GM12864 (cell line): ENCODE measurements at regions not wholly inside any gene's neighbourhood (a gene's known extent, or its start where the extent isn't known, plus 50 kb on each side); places are given as distances from the start of the nearest gene placed in this dataset.

ENCODE experiments used
- DNase-seq: peaks from one replicate; pipeline ENCODE4 v3.0.0-alpha.2; 2011; ENCODE audit warnings: low read depth
- H3K4me3 ChIP-seq: 2 replicates; pipeline ENCODE4 v1.5.1; 2011; ENCODE audit warnings: mild to moderate bottlenecking, low read depth, low read length, control low read depth
- TF ChIP-seq, protein P1 (sequence below): IDR thresholded peaks from 2 replicates; pipeline ENCODE4 v1.5.1; 2011; ENCODE audit warnings: low read depth, mild to moderate bottlenecking, moderate library complexity, low read length, control low read depth, inconsistent platforms; ENCODE audit errors: missing control alignments

DNA sequence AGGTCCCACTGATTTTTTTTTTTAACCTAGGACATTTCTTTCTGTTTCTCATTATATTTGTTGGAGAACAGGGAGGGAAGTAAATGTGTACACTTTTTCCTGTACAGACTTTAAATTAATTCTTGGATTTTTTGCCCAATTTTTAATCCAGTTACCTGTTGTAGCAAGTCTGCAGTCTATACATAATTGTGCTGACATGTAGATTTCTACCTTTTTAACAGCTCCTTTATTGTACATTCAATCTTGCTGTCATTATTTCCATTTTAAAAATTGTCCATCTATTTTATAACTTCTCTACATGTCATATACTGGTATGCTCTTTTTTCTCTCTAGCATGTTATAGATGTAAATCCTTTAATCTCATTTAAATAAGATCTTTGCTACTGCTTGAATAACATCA, 1838.7 kb upstream of the CDH9 start:
- DNase-seq: no peak
- TF ChIP-seq, protein P1, sequence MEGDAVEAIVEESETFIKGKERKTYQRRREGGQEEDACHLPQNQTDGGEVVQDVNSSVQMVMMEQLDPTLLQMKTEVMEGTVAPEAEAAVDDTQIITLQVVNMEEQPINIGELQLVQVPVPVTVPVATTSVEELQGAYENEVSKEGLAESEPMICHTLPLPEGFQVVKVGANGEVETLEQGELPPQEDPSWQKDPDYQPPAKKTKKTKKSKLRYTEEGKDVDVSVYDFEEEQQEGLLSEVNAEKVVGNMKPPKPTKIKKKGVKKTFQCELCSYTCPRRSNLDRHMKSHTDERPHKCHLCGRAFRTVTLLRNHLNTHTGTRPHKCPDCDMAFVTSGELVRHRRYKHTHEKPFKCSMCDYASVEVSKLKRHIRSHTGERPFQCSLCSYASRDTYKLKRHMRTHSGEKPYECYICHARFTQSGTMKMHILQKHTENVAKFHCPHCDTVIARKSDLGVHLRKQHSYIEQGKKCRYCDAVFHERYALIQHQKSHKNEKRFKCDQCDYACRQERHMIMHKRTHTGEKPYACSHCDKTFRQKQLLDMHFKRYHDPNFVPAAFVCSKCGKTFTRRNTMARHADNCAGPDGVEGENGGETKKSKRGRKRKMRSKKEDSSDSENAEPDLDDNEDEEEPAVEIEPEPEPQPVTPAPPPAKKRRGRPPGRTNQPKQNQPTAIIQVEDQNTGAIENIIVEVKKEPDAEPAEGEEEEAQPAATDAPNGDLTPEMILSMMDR: no peak
- H3K4me3 ChIP-seq: no peak overlapping the region

DNA sequence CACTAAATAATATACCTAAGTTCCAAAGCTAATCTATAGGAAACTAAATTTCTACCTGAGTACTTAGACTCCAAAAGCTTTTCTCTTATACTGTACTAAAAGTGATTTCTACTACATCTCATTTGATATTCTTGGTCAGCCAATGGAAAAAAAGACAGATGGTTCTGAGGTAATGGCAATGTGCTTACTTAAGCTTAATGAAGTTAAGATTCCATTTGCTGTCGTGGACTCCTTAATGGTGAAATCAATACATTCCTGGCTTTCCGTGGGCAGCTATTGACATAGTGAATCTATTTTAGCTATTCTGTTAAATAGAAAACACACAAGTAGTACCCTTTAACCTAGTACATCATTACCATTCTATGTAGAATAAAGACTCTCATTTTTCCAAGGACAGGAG, 1825.6 kb upstream of the CDH9 start:
- TF ChIP-seq, protein P1: no peak
- H3K4me3 ChIP-seq: no peak overlapping the region
- DNase-seq: no peak

DNA sequence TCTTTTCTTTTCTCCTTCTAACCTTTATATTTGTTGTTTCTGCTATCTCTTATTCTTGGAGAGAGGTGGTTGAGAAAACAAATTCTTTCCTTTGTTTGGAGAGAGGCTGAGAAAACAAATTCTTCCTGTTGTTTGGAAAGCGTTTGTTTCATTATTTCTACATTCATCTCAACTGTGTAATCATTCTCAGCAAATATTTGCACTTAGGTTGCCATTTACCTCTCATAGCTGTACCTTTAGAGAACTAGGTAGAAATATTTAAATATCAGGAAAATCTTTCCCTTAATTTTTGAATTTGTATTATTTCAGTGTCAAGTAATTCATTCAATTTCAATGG, 1824.4 kb upstream of the CDH9 start:
- DNase-seq: no peak

DNA sequence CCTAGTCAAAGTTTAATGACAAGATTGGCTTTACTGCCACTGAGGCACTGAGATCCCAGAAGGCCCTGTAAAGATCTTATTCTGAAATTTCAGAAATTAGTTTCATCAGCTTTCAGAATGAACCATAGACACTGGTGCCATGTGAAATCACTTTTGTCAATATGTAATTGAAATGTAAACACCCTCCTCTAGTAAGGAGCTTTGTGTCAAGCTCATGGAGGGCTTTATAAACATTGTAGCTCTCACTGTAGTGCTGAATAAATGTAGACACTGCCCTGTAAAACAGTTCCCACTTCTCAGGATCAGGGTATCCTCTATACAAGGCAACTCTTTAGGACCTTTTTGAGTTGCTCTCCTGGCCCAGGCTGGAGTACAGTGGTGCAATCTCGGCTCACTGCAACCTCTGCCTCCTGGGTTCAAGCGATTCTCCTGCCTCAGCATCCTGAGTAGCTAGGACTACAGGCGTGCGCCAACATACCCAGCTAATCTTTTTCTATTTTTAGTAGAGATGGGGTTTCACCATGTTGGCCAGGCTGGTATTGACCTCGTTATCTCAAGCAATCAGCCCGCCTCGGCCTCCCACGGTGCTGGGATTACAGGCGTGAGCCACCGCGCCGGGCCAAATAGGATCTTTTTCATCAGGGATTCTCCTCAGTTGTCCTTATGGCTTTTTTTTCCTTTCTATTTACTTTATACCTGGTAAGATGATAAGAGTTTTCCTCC, 1823.9 kb upstream of the CDH9 start:
- TF ChIP-seq, protein P1: no peak

More for the DNA sequence above, 1824.4 kb upstream of the CDH9 start:
- H3K4me3 ChIP-seq: no peak overlapping the region
- TF ChIP-seq, protein P1: no peak

DNA sequence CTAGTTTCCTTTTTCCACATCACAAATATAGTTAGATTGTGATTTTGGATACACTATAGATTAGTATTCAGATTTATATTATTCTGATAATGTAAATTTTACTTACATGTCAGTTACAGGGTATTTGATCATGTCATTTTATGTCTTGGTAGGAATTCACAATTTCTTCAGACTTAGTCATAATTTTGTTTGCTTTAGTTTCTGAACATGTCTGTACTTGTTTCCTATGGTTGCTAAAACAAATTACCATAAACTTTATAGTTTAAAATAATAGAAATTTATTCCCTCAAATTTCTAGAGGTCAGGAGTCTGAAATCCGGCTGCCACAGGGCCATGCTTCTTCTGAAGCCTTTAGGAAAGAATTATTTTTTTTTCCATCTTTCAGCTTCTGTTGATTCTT, 1817.2 kb upstream of the CDH9 start:
- TF ChIP-seq, protein P1: no peak
- DNase-seq: no peak
- no peak overlapping the region for H3K4me3 ChIP-seq

More for the DNA sequence above, 1823.9 kb upstream of the CDH9 start:
- H3K4me3 ChIP-seq: no peak overlapping the region
- DNase-seq: no peak

DNA sequence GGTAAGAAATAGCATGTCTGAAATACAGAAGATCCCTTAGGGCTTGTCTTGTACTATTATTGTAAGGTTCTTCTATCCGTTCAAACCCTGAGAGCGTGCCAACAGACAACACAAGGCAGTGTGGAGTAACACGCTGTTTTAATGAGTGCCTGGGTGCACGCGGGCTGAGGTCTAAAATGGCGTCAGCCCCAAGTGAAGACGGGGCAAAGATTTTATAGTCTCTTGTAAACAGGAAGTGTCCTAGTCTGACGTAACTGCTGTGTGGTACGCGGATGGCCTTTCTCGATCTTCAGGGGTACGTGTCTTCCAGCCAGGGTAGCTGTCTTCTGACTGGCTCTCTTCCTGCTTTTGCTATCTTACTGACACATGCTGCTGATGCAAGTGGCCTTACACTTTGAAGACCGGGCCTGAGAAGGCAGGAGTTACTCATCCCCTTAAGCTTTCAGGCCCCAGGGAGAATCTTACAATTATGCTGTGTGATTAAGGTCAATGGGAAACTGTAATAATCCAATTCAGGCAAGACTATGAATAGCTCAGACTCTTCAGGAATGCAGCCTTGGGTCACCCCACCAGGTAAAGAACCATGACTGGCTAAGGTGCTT, 1812.0 kb upstream of the CDH9 start:
- no peak overlapping the region for H3K4me3 ChIP-seq
- TF ChIP-seq, protein P1: no peak
- no peak for DNase-seq

DNA sequence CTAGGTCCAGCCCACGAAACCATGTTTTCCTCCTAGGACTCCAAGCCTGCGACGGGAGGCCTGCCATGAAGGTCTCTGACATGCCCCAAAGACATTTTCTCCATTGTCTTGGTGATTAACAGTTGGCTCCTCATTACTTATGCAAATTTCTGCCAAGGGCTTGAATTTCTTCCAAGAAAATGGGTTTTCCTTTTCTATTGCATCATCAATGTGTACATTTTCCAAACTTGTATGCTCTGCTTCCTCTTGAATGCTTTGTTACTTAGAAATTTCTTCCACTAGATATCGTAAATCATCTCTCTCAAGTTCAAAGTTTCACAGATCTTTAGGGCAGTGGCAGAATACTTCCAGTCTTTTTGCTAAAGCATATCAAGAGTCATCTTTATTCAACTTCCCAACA, 1792.7 kb upstream of the CDH9 start:
- TF ChIP-seq, protein P1: no peak
- DNase-seq: no peak
- H3K4me3 ChIP-seq: no peak overlapping the region
